ENCODE measurements at regions not wholly inside any gene's neighbourhood (a gene's known extent, or its start where the extent isn't known, plus 50 kb on each side); places are given as distances from the start of the nearest gene placed in this dataset.
"Not testable (repeated sequence)": the region's sequence is repeated elsewhere in the genome, so short reads cannot be mapped to it uniquely, and the experiment has no call there.

- no peak for DNase-seq
Observed at GRCh38 chr6:137395316-137395715, 98.9 kb downstream of the OLIG3 start.

DNA sequence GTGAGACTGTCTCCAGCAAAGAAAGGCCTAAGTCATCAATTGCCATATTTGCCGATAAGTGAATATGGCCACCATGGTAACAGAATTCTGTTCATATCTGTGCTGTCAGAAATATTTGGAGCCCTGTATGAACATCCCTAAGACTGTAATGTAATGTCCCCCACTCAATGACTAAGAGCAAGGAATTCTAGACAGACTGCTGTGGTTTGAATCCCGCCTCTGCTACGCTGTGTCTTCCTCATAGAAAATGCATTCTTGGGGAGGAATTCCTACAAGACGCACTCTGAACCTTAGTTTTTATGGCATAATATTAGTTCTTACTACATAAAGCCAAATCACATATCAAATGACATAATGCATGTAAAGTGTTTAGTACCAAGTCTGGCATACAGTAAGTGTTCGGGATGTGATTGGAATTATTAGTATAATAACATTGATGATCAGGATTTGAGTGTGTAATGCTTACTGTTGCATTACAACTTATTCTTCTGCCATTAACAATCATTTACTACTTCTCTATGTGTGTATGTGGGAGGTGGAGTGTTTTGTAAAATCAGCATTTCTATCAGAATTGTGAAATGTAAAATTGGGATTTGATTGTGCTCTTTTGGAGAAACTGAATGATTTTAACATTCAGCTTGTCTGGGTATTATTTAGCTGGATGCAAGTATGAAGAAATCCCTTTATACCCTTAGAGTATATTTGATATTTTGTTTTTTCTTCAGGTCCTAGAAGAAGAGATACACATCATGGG, 103.0 kb downstream of the OLIG3 start:
- DNase-seq = no peak

DNA sequence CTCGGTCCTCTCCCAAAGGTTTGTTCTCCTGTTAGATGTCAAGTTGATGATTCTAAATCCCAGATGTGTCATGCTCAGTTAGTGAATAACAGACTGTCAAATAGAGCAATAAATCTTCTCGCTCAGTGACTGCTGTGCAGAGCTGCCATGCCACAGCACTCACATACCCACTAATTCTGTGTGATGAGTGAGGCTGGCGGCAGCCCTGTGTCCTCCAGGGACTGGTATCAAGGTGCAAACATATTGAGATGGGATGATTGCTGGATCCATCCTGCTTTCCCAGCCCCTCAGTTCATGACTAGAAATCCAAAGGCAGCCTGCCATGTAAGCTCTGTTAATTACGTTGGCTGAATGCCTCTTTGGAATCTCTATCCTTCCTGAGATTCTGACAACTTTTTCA, 103.9 kb downstream of the OLIG3 start:
- no peak for DNase-seq

DNA sequence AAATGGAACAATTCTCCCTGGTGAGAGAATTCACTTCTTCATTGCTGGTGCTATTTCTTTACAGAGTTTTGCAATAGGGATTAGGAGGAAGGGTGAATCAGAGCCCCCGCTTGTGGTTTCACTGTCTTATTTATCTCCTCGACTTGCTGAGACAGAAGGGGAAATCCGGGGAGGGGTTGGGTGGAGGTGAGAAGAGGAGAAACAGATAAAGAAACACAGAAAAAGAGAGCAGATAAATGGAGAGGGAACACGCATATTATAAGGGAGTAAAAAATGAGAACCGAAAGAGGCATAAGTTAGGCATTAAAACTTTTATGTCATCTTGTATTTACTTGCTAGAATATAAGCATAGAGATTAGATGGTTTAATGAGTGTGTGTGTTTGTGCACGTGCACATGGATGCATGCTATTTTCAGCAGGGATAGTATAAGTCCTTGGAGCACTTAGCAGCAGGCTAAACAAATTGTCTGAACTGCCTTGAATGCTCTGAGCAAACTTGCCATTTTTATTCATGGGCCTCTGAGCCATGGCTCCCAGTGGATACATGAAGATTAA, 105.0 kb downstream of the OLIG3 start:
- DNase-seq = no peak

DNA sequence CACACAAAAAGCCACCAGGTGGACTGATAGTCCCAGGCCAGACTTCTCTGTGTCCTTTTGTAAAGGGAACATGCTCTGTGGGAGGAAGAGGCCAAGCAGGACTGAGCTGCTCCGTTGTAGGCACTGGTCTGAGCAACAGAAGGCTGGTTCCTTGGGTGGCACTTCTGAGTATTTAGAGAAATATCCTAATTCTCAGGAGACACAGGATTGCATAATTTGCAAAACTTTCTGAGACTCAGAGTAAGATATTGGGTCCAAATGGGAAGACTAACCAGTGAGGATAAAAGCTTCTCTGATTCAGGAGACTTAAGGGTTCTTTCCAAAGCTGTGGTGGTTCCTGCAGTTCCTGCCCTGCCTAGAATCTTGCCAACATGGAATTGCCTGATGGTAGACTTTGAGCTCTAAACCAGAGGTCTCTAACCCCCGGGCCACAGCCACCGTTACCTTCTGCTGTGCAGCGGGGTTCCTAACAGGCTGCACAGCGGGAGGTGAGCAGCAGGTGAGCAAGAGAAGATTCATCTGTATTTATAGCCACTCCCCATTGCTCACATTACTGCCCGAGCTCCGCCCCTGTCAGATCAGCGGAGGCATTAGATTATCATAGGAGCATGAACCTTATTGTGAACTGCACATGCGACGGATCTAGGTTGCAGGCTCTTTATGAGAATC, 107.0 kb downstream of the OLIG3 start:
- no peak for DNase-seq

DNA sequence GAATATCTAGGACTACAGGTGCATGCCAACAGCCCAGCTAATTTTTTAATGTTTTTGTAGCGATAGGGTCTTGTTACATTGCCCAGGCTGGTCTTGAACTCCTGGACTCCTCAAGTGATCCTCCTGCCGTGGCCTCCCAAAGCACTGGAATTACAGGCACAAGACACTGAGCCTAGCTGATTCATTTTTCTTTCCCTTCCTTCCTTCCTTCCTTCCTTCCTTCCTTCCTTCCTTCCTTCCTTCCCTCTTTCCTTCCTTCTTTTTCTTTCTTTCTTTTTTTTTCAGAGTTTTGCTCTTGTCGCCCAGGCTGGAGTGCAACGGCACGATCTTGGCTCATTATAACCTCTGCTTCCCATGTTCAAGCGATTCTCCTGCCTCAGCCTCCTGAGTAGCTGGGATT, 110.9 kb downstream of the OLIG3 start:
- not testable (repeated sequence) for DNase-seq

DNA sequence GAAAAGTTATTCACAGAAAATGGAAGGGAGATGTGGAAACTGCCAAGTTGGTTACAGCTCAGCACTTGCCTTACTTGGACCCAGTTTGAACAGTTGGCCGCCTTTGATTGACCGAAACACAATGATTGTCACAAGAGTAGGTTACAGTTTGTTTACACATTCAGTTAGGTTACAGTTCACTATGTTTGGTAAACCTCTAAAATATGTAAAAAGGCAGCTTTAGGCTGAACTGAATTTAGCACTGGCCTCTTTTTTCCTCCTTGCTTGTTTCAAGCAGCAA, 116.2 kb downstream of the OLIG3 start:
- no peak for DNase-seq

DNA sequence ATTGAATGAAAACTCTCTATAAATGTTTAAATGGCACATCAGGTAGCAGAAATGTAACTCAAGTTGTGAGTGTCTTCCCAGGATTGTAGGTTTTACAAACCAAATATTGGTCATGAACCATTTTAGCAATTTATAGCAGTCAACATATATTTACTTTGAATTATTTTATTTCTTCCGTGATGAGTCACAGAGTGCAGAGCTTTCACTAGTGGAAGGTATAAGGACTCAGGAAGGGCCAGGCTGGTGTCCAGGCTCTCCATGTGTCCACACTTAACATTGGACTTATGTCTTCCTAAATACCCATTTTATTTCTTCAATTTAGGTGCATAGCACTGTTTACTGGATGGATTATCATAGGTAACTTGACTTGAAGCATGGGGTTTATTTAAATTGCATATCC, 120.9 kb downstream of the OLIG3 start:
- no peak for DNase-seq

GRCh38 chr6:137372532-137372931, 121.7 kb downstream of the OLIG3 start:
- no peak for DNase-seq

GRCh38 chr6:137371634-137372016, 122.6 kb downstream of the OLIG3 start:
- DNase-seq = no peak

DNA sequence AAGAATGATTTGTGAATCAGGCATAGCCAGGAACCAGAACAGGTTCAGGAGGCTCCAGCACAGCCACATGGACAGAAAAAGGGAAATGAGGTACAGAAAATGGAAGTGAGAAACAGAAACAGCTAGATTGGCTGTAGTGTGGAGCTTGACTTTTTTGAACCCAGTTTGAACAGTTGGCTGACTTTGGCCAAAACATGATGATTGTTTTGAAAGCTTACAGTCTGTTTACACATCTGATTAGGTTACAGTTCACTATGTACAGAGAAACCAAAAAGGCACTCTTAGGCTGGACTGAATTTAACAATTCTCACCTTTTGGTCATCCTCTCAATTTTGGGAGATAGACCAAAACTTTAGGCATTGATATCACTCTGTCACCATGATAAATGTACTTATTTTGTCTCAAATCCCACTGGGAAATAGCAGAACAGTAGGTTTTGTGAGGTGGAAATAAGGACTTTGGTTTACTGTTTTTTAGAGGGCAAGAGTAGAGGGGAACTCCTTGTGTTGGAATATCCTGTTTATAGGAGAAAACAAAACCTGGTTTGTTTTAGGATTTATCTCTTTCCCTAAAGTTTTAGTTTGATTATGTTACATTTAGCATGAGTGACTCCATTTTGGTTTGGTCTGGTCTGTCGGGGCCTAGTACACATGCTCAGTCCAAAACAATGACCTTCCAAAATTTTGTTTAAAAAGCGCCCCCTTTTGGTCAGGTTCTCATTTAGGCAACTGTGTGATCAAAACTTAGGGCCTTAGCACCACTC, 123.1 kb downstream of the OLIG3 start:
- DNase-seq = no peak

DNA sequence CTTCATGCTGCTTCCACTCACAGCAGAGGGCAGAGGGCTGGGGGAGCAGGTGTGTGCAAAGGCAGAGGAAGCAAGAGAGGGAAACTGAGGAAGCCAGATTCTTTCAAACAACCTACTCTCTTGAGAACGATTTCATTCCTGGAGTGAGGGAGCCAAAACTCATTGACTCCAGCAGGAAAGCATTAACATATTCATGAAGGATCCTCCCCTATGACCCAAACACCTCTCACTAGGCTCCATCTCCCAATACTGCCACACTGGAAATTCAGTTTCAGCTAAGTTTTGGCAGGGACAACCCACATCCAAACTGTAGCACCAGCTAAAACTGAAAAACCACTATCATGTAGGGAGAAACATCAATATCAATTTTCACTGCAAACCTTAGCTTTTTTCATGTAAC, 125.1 kb downstream of the OLIG3 start:
- no peak for DNase-seq

- DNase-seq = no peak
Observed at GRCh38 chr6:137365707-137366437, 128.3 kb downstream of the OLIG3 start.

GRCh38 chr6:137363805-137364138, 130.4 kb downstream of the OLIG3 start:
- no peak for DNase-seq

- DNase-seq = no peak
Observed at GRCh38 chr6:137362878-137363804, 131.1 kb downstream of the OLIG3 start.

GRCh38 chr6:137361701-137362100, 132.5 kb downstream of the OLIG3 start:
- no peak for DNase-seq

GRCh38 chr6:137358273-137358672, 135.9 kb downstream of the OLIG3 start:
- DNase-seq = no peak

DNA sequence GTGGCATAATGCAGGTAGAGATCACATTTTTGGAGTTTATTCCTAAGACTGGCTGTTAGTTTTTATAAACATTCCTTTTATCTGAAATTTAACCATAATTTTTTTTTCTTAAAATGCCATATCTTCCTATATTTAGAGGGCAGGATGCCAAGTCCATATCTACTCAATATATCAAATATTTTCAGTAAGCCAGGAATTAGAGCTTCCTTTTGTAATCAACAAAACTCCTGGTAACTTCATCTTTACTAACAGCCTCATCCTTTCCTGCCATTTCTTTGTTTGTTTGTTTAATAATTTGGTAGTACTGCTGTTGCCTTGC, 136.3 kb downstream of the OLIG3 start:
- DNase-seq = no peak

DNA sequence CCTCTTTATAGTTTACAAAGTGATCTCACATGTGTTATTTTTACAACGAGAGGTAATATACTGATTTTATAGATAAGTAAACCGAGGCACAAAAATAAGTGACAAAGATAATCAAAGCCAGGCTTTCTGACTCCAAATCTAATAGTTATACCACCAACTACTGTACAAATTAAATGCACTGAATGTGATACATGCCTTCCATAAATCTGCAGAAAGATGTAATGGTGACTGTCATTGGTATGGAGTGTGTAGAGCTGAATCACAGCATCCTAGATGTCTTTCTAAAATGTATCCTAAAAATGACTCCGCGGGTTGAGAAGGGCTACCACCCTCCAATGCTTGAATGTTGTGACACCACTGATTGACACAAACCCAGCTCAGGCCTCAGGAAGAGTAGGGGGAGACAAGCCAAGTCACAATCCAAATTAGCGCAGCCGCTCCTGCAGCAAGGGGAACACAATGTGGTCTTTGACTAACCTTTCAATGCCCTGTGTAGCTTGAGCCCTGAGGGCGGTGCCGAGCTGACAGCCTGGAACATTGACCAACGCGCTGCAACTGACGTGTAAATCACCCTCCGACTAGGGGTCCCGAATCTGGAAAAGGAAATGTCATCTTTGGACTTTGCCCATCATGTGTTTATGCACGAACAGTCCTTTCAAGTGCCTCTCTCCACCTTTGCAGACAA, 136.8 kb downstream of the OLIG3 start:
- DNase-seq = no peak

DNA sequence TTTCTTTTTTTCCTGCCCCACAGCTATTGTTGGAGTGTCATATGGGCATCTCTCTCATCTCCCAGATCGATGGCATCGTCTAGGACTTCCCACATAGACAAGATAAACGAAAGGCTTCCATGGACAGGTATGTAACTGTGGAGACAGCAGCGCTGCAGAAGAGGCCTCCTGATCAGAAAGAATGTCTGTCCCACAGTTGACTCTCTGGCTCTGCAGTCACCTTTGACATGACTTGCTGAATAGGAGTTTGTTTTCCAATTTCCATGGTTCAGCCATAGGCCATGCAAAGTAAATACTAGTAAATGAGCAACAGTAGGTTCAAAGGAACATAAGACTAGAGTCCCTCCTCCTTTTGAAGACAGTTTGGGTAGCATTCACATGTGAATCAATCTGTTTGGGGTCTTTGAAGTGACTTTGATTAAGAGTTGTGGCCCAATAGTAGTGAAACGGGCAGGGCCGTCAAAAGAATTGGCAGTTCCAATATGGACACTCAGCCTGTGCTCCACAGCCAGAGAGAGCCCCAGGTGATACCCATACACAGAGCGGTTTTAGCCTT, 134.7 kb upstream of the IFNGR1 start:
- no peak for DNase-seq

DNA sequence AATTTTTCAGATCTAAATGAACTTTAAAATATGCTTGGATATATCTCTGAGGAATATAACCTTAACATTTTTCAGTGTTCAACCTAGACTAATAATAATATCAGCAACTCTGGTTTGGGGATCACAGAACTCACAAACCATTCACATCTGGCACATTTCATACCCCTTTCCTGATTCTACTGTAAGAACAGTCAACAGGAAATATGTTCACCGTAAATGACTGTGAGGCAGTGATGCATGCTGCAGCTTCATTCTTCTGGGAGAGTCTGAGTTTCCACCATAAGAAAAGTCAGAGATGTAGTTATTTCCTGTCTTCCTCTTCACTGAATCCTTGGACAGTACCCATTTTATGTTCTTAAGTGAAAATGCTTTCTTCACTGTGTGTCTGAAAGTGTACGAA, 134.2 kb upstream of the IFNGR1 start:
- DNase-seq = no peak

- DNase-seq = no peak
Observed at GRCh38 chr6:137352859-137353258, 133.7 kb upstream of the IFNGR1 start.

All from NCI-H774 (cell line).